ENCODE measurements at regions not wholly inside any gene's neighbourhood (a gene's known extent, or its start where the extent isn't known, plus 50 kb on each side); places are given as distances from the start of the nearest gene placed in this dataset.

DNA sequence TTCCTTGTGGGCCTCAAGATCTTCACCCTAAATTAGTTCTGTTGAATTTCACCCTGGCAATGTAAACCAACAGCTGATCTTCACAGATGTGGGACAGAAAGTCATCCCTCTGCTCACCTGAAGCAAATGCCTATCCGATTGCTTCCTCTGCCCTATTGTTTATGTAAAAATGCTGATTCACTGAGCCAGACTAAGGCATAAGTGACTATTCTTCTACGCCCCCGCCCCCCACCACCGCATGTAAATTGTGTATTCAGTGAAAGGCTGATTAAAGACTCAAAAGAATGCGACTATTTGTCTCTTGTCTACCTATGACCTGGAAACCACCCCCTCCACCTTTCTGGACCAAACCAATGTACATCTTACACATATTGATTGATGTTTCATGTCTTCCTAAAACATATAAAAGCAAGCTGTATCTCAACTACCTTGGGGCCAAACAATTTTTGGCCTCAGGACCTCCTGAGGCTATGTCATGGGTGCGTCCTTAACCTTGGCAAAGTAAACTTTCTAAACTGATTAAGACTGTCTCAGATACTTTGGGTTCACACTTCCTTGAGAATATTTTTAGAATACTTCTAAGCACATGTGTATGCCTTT is 129.7 kb upstream of the BOD1 start:
- TF ChIP-seq, protein P1, sequence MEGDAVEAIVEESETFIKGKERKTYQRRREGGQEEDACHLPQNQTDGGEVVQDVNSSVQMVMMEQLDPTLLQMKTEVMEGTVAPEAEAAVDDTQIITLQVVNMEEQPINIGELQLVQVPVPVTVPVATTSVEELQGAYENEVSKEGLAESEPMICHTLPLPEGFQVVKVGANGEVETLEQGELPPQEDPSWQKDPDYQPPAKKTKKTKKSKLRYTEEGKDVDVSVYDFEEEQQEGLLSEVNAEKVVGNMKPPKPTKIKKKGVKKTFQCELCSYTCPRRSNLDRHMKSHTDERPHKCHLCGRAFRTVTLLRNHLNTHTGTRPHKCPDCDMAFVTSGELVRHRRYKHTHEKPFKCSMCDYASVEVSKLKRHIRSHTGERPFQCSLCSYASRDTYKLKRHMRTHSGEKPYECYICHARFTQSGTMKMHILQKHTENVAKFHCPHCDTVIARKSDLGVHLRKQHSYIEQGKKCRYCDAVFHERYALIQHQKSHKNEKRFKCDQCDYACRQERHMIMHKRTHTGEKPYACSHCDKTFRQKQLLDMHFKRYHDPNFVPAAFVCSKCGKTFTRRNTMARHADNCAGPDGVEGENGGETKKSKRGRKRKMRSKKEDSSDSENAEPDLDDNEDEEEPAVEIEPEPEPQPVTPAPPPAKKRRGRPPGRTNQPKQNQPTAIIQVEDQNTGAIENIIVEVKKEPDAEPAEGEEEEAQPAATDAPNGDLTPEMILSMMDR (IDR thresholded peaks at IDR 0.05; ENCODE audit: low read depth, low read length, poor library complexity, severe bottlenecking): no peak
- TF ChIP-seq EZH2phosphoT487 (IDR thresholded peaks at IDR 0.05; ENCODE audit: borderline replicate concordance, low read length): no peak
